Endothelial cell of umbilical vein (primary cell): ENCODE measurements at regions not wholly inside any gene's neighbourhood (a gene's known extent, or its start where the extent isn't known, plus 50 kb on each side); places are given as distances from the start of the nearest gene placed in this dataset.
"Not testable (repeated sequence)": the region's sequence is repeated elsewhere in the genome, so short reads cannot be mapped to it uniquely, and the experiment has no call there.

Experiments
- BruUV-seq: library from RNA; stranded (reverse); fragments of 400-500 nt; replicated peaks from 2 replicates; lab custom pipeline; 2021; lab: Mats Ljungman, UMichigan
- CTCF ChIA-PET: fragments of 300-600, 350-600 bp; sonication (Branson Sonifier 250); formaldehyde crosslinking; loops from one replicate; lab custom pipeline; 2021; ENCODE audit warnings: antibody characterized with exemption, inconsistent platforms; lab: Charles Lee
- POLR2A ChIA-PET: fragments of 300-600, 350-600 bp; sonication (Branson Sonifier 250); formaldehyde crosslinking; loops from one replicate; lab custom pipeline; 2021; ENCODE audit warnings: antibody characterized with exemption, inconsistent platforms; lab: Charles Lee
- DNase-seq: peaks from one replicate; pipeline ENCODE4 v3.0.0-alpha.2; 2011; ENCODE audit warnings: low read depth, low spot score
- FAIRE-seq: peaks from 2 replicates; lab custom pipeline; 2011; peaks lifted over from hg19 to GRCh38; lab: Jason Lieb, UNC
- H2AFZ ChIP-seq: 2 replicates; pipeline ENCODE4 v1.6.0; 2012; ENCODE audit warnings: low read depth, low read length, control low read depth, inconsistent platforms
- H3K27ac ChIP-seq: 2 replicates; pipeline ENCODE4 v1.5.1; 2011; ENCODE audit warnings: low read depth, mild to moderate bottlenecking, control low read depth, low read length, moderate library complexity; ENCODE audit not compliant: insufficient read depth
- H3K27me3 ChIP-seq, 2 experiments: 2 replicates each; pipeline versions ENCODE4 v1.6.0 to v1.6.1; 2011; ENCODE audit warnings: low read length in 2 of 2, mixed read lengths in 1 of 2; ENCODE audit not compliant: control insufficient read depth in 2 of 2, insufficient read depth in 2 of 2
- H3K36me3 ChIP-seq, 2 experiments: 2 replicates in 1 of 2; 3 replicates in 1 of 2; pipeline ENCODE4 v1.5.1; 2011; ENCODE audit warnings: low read length in 2 of 2, mild to moderate bottlenecking in 1 of 2, moderate library complexity in 1 of 2; ENCODE audit not compliant: control insufficient read depth in 2 of 2, insufficient read depth in 2 of 2; ENCODE audit errors: extremely low read depth in 1 of 2
- H3K4me1 ChIP-seq: 3 replicates; pipeline ENCODE4 v1.5.1; 2011; ENCODE audit warnings: mild to moderate bottlenecking, low read length; ENCODE audit not compliant: control insufficient read depth, insufficient read depth; ENCODE audit errors: extremely low read depth
- H3K4me2 ChIP-seq: 2 replicates; pipeline ENCODE4 v1.6.1; 2011; ENCODE audit warnings: low read length, control low read depth, mixed read lengths; ENCODE audit not compliant: insufficient read depth
- H3K4me3 ChIP-seq, 3 experiments: fragments of 200-600 bp in 1 of 3; sonication (generic), shearing (Covaris generic) in 1 of 3; replicated peaks in 1 of 3; 2 replicates each; pipeline ENCODE4 v1.5.1; 2011 to 2016; ENCODE audit warnings: control low read depth in 3 of 3, low read length in 3 of 3, mild to moderate bottlenecking in 2 of 3, inconsistent platforms in 1 of 3, low read depth in 1 of 3, moderate library complexity in 1 of 3; ENCODE audit not compliant: insufficient read depth in 1 of 3
- H3K79me2 ChIP-seq: 2 replicates; pipeline ENCODE4 v1.6.0; 2012; ENCODE audit warnings: low read length, inconsistent platforms; ENCODE audit not compliant: control insufficient read depth, insufficient read depth
- H3K9ac ChIP-seq: replicated peaks from 2 replicates; pipeline ENCODE3; 2011; ENCODE audit warnings: low read length, control low read depth; ENCODE audit not compliant: insufficient read depth; ENCODE audit errors: extremely low read depth
- H3K9me1 ChIP-seq: replicated peaks from 3 replicates; pipeline ENCODE4 v1.6.0; 2011; ENCODE audit warnings: mild to moderate bottlenecking, low read length; ENCODE audit not compliant: control insufficient read depth, insufficient read depth; ENCODE audit errors: extremely low read depth
- H3K9me3 ChIP-seq: replicated peaks from 2 replicates; pipeline ENCODE4 v1.5.1; 2012; ENCODE audit warnings: low read length, inconsistent platforms; ENCODE audit not compliant: control insufficient read depth, insufficient read depth
- H4K20me1 ChIP-seq: replicated peaks from 2 replicates; pipeline ENCODE3; 2011; ENCODE audit warnings: mild to moderate bottlenecking, low read length; ENCODE audit not compliant: control insufficient read depth, insufficient read depth; ENCODE audit errors: extremely low read depth
- JUN ChIP-seq: IDR thresholded peaks from 2 replicates; pipeline ENCODE4 v1.6.1; 2011; ENCODE audit warnings: borderline replicate concordance, low read depth; ENCODE audit not compliant: insufficient read length, insufficient read depth
- POLR2A ChIP-seq: IDR thresholded peaks from 2 replicates; pipeline ENCODE4 v1.6.1; 2012; ENCODE audit warnings: low read depth, mild to moderate bottlenecking, control low read depth, low read length
- POLR2AphosphoS5 ChIP-seq: IDR thresholded peaks from 2 replicates; pipeline ENCODE4 v1.6.1; 2012; ENCODE audit warnings: low read depth, mild to moderate bottlenecking, control low read depth, low read length, moderate library complexity; ENCODE audit not compliant: insufficient read depth
- dilution Hi-C: fragments of 300-500 bp; cut with MboI; formaldehyde crosslinking; loops from one replicate; pipeline ENCODE4 v1.15.0; 2019; ENCODE audit warnings: low sequenced_read_pairs; ENCODE audit not compliant: extremely low pct_ligation_motif_present
- intact Hi-C: fragments of 100-400 bp; cut with micrococcal nuclease; formaldehyde crosslinking; loops from one replicate; pipeline ENCODE4 v1.10.0; 2022
- TF ChIP-seq, protein P1 (sequence below): IDR thresholded peaks from 2 replicates; pipeline ENCODE4 v1.6.1; 2011; ENCODE audit not compliant: insufficient read depth, insufficient read length
- TF ChIP-seq, protein P2 (sequence below), 2 donors: IDR thresholded peaks; 1 replicate in 1 of 2; 2 replicates in 1 of 2; pipeline ENCODE4 v1.5.1; 2011; ENCODE audit warnings: low read length in 2 of 2, mild to moderate bottlenecking in 2 of 2, moderate library complexity in 2 of 2, control low read depth in 1 of 2, inconsistent platforms in 1 of 2, low read depth in 1 of 2; ENCODE audit not compliant: insufficient read depth in 1 of 2; ENCODE audit errors: extremely low read depth in 1 of 2

GRCh38 chr2:216929338-216929737, 69.5 kb upstream of the TNP1 start:
- CTCF ChIA-PET, dilution Hi-C loops, FAIRE-seq, H2AFZ ChIP-seq, H3K9me3 ChIP-seq, H3K4me1 ChIP-seq, POLR2A ChIA-PET, H3K9me1 ChIP-seq, H3K4me2 ChIP-seq, H4K20me1 ChIP-seq, intact Hi-C loops, H3K36me3 ChIP-seq, DNase-seq, H3K27ac ChIP-seq, H3K79me2 ChIP-seq, H3K9ac ChIP-seq, BruUV-seq, H3K4me3 ChIP-seq, H3K27me3 ChIP-seq: not testable (repeated sequence)

GRCh38 chr2:216927163-216927562, 67.3 kb upstream of the TNP1 start:
- H3K4me3 ChIP-seq, result no peak overlapping the region
- no peak overlapping the region for H3K27ac ChIP-seq
- no peak overlapping the region for H2AFZ ChIP-seq
- no TSS peak for BruUV-seq
- dilution Hi-C loops (no loop called here), intact Hi-C loops (no loop called here)
- POLR2A ChIA-PET, result no interaction called here
- TF ChIP-seq, protein P1, sequence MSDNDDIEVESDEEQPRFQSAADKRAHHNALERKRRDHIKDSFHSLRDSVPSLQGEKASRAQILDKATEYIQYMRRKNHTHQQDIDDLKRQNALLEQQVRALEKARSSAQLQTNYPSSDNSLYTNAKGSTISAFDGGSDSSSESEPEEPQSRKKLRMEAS, result no peak
- TF ChIP-seq JUN, result no peak
- TF ChIP-seq, protein P2, sequence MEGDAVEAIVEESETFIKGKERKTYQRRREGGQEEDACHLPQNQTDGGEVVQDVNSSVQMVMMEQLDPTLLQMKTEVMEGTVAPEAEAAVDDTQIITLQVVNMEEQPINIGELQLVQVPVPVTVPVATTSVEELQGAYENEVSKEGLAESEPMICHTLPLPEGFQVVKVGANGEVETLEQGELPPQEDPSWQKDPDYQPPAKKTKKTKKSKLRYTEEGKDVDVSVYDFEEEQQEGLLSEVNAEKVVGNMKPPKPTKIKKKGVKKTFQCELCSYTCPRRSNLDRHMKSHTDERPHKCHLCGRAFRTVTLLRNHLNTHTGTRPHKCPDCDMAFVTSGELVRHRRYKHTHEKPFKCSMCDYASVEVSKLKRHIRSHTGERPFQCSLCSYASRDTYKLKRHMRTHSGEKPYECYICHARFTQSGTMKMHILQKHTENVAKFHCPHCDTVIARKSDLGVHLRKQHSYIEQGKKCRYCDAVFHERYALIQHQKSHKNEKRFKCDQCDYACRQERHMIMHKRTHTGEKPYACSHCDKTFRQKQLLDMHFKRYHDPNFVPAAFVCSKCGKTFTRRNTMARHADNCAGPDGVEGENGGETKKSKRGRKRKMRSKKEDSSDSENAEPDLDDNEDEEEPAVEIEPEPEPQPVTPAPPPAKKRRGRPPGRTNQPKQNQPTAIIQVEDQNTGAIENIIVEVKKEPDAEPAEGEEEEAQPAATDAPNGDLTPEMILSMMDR (IDR thresholded peaks at IDR 0.05; ENCODE audit: extremely low read depth in 1 of 2, insufficient read depth in 1 of 2, low read depth in 1 of 2, low read length in 2 of 2), result no peak
- TF ChIP-seq POLR2A, result no peak
- no peak for TF ChIP-seq POLR2AphosphoS5
- H3K9me1 ChIP-seq, result no peaks in the 10 kb centered on the region
- H3K9ac ChIP-seq, result no peak overlapping the region
- H4K20me1 ChIP-seq, result no peaks in the 10 kb centered on the region
- no peaks in the 10 kb centered on the region for H3K9me3 ChIP-seq
- no peaks in the 10 kb centered on the region for H3K27me3 ChIP-seq
- no peaks in the 10 kb centered on the region for H3K4me1 ChIP-seq
- CTCF ChIA-PET, result no interaction called here
- no peak for DNase-seq
- no peak overlapping the region for H3K4me2 ChIP-seq
- H3K36me3 ChIP-seq, result no peaks in the 10 kb centered on the region
- FAIRE-seq, result no peak
- H3K79me2 ChIP-seq, result no peaks in the 10 kb centered on the region
